Left kidney (tissue), 1 donor: ENCODE measurements at regions not wholly inside any gene's neighbourhood (a gene's known extent, or its start where the extent isn't known, plus 50 kb on each side); places are given as distances from the start of the nearest gene placed in this dataset.
"Not testable (repeated sequence)": the region's sequence is repeated elsewhere in the genome, so short reads cannot be mapped to it uniquely, and the experiment has no call there.

Experiments
- DNase-seq: peaks from one replicate; pipeline ENCODE4 v3.0.0-alpha.2; 2013

- no peak for DNase-seq
Observed at GRCh38 chr9:33695299-33695698, 100.1 kb upstream of the PRSS3 start.

GRCh38 chr9:33695856-33696255 is 99.5 kb upstream of the PRSS3 start:
- no peak for DNase-seq

- DNase-seq: no peak
Observed at GRCh38 chr9:33697171-33697570, 98.2 kb upstream of the PRSS3 start.

- DNase-seq: no peak
Observed at GRCh38 chr9:33698267-33698666, 97.1 kb upstream of the PRSS3 start.

- DNase-seq: not testable (repeated sequence)
Observed at GRCh38 chr9:33700940-33701339, 94.4 kb upstream of the PRSS3 start.

- DNase-seq: no peak
Observed at GRCh38 chr9:33703430-33704102, 91.8 kb upstream of the PRSS3 start.

GRCh38 chr9:33705440-33705839 is 89.9 kb upstream of the PRSS3 start:
- not testable (repeated sequence) for DNase-seq

- no peak for DNase-seq
Observed at GRCh38 chr9:33708441-33708840, 86.9 kb upstream of the PRSS3 start.

GRCh38 chr9:33709269-33709668 is 86.1 kb upstream of the PRSS3 start:
- no peak for DNase-seq

- DNase-seq: not testable (repeated sequence)
Observed at GRCh38 chr9:33711418-33711817, 83.9 kb upstream of the PRSS3 start.

- DNase-seq: no peak
Observed at GRCh38 chr9:33714989-33715388, 80.4 kb upstream of the PRSS3 start.

- no peak for DNase-seq
Observed at GRCh38 chr9:33718987-33719386, 76.4 kb upstream of the PRSS3 start.

- DNase-seq: no peak
Observed at GRCh38 chr9:33719581-33720374, 75.6 kb upstream of the PRSS3 start.

- DNase-seq: peak; percentile 70
Observed at GRCh38 chr9:33721674-33722358, 73.5 kb upstream of the PRSS3 start.

- no peak for DNase-seq
Observed at GRCh38 chr9:33722359-33722675, 73.0 kb upstream of the PRSS3 start.

GRCh38 chr9:33728613-33729012 is 66.7 kb upstream of the PRSS3 start:
- DNase-seq: no peak

GRCh38 chr9:33731142-33731541 is 64.2 kb upstream of the PRSS3 start:
- DNase-seq: no peak

GRCh38 chr9:33731625-33732024 is 63.7 kb upstream of the PRSS3 start:
- no peak for DNase-seq

- not testable (repeated sequence) for DNase-seq
Observed at GRCh38 chr9:33734247-33734940, 61.0 kb upstream of the PRSS3 start.

GRCh38 chr9:33734941-33735835 is 60.2 kb upstream of the PRSS3 start:
- DNase-seq: not testable (repeated sequence)

GRCh38 chr9:33737811-33738606 is 57.4 kb upstream of the PRSS3 start:
- peak; percentile 27 for DNase-seq
